ENCODE measurements at regions not wholly inside any gene's neighbourhood (a gene's known extent, or its start where the extent isn't known, plus 50 kb on each side); places are given as distances from the start of the nearest gene placed in this dataset.

GRCh38 chrX:23540532-23540931 lies 126.8 kb upstream of the PRDX4 start:
- DNase-seq (ENCODE audit: extremely low read depth, low read depth) = no peak
- TF ChIP-seq CTCF (IDR thresholded peaks at IDR 0.05; ENCODE audit: low read depth, low read length) = no peak

- no peak for TF ChIP-seq CTCF (IDR thresholded peaks at IDR 0.05; ENCODE audit: low read depth, low read length)
- DNase-seq (ENCODE audit: extremely low read depth, low read depth) = no peak
These were observed 119.1 kb upstream of the PRDX4 start for GRCh38 chrX:23548164-23548563.

GRCh38 chrX:23552303-23552702 lies 115.0 kb upstream of the PRDX4 start:
- DNase-seq (ENCODE audit: extremely low read depth, low read depth) = no peak
- no peak for TF ChIP-seq CTCF (IDR thresholded peaks at IDR 0.05; ENCODE audit: low read depth, low read length)

GRCh38 chrX:23554304-23554703 lies 113.0 kb upstream of the PRDX4 start:
- DNase-seq (ENCODE audit: extremely low read depth, low read depth) = peak; percentile 0
- TF ChIP-seq CTCF (IDR thresholded peaks at IDR 0.05; ENCODE audit: low read depth, low read length) = peak; percentile 42

- TF ChIP-seq CTCF (IDR thresholded peaks at IDR 0.05; ENCODE audit: low read depth, low read length) = no peak
- DNase-seq (ENCODE audit: extremely low read depth, low read depth) = no peak
These were observed 110.2 kb upstream of the PRDX4 start for GRCh38 chrX:23557070-23557469.

- TF ChIP-seq CTCF (IDR thresholded peaks at IDR 0.05; ENCODE audit: low read depth, low read length) = no peak
- DNase-seq (ENCODE audit: extremely low read depth, low read depth) = no peak
These were observed 107.3 kb upstream of the PRDX4 start for GRCh38 chrX:23559975-23560374.

GRCh38 chrX:23570674-23571343 lies 96.5 kb upstream of the PRDX4 start:
- no peak for DNase-seq (ENCODE audit: extremely low read depth, low read depth)
- no peak for TF ChIP-seq CTCF (IDR thresholded peaks at IDR 0.05; ENCODE audit: low read depth, low read length)
